Midbrain (tissue), 1 donor: ENCODE measurements at regions not wholly inside any gene's neighbourhood (a gene's known extent, or its start where the extent isn't known, plus 50 kb on each side); places are given as distances from the start of the nearest gene placed in this dataset.
"Not testable (repeated sequence)": the region's sequence is repeated elsewhere in the genome, so short reads cannot be mapped to it uniquely, and the experiment has no call there.

Experiments
- DNase-seq: peaks from one replicate; lab custom pipeline; 2025; lab: John Stamatoyannopoulos, UW

DNA sequence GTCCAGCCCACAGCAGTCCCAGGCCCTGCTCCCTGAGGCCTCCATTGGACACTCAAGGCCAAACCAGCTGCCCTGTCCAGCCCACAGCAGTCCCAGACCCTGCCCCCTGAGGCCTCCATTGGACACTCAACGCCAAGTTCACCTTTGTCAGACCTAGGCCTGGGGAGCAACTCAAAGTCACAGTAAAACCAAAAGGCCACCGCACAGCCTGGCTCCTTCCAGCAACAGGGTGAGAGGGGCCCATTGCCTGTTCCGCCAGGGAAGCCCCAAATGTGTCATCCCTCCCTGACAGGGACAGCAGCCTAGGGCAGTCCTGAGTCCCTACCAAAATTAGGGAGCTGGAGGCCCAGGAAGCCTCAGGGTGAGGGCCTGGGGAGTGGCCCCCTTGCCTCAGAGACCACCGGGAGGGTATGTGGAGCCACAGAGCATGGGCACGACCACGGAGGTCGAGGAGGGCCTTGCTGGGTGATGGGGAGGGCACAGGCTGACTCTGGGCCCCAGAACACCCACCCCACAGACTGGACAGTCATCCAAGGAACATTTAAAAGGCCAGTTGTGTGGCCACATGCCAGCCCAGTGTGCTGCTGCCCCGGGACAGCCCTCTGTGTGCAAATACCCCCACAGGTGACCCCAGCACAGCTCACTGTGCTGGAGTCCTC, 66.5 kb upstream of the PPP2R2D start:
- no peak for DNase-seq

GRCh38 chr10:131838966-131839742, 61.7 kb upstream of the PPP2R2D start:
- no peak for DNase-seq

- DNase-seq: not testable (repeated sequence)
Observed at GRCh38 chr10:131839880-131840787, 60.7 kb upstream of the PPP2R2D start.

GRCh38 chr10:131840788-131841118, 60.1 kb upstream of the PPP2R2D start:
- no peak for DNase-seq

DNA sequence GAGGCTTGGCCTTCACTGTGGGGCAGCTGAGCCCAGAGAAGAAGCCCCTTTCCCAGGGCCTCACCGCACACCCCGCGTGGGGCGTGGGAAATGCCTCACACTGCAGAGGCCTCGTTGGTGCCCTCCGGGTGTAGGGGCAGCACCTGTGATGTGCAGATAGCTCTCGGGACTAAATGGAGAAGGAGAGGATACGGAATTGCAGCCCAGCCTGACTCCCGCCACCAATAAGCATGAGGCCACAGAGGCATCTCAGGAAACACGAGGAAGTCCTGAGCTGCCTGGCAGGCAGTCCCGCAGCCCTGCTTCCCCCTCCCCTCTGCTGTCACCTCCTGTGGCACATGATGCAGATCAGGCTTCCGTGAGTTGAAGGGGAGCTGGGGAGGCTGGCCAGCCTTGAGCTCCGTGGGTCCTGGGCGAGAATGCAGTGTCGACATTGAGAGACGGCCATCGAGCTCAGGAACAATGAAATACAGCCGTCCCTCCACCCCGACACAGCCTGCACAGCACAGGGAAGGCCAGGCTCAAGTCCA, 59.6 kb upstream of the PPP2R2D start:
- DNase-seq: no peak

- no peak for DNase-seq
Observed at GRCh38 chr10:131841661-131842139, 59.1 kb upstream of the PPP2R2D start.

DNA sequence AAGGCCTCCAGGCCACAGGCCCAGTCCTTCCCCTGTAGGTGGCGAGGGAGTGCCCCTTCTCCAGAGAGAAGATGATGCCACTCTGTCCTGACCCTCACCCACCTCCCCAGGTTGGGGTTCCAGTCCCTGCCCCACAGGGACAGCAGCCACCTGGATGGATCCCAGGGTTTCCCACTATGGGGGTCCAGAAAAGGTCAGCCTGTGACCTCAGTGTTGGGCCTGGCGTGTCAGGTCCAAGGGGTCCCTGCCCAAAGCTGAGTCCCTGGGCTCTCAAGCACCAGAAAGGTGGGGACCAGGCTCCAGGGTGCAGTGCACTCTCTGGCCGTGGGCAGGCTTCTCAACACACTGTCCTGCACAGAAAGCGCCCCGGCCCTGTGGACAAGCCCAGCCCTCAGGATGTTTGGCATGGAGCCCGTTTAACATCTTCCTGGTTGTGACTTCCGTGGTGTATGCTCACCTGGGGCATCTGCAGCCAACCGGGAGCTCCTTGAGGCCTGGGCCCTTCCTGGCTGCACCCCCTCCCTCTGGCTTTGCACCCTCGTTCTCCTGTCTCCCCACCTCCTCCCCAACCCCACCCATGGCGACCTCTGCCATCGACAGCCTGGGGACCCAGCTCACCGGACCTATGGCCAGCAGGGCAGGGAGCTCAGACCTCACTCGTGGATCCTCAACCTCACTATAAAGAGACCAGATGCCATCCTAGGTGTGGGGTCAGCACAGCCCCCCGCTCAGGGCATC, 58.3 kb upstream of the PPP2R2D start:
- no peak for DNase-seq

GRCh38 chr10:131843089-131843595, 57.7 kb upstream of the PPP2R2D start:
- DNase-seq: no peak

GRCh38 chr10:131843881-131844284, 56.9 kb upstream of the PPP2R2D start:
- no peak for DNase-seq

GRCh38 chr10:131844529-131845084, 56.2 kb upstream of the PPP2R2D start:
- no peak for DNase-seq

- DNase-seq: no peak
Observed at GRCh38 chr10:131845505-131846239, 55.1 kb upstream of the PPP2R2D start.

- DNase-seq: no peak
Observed at GRCh38 chr10:131846240-131847101, 54.3 kb upstream of the PPP2R2D start.

DNA sequence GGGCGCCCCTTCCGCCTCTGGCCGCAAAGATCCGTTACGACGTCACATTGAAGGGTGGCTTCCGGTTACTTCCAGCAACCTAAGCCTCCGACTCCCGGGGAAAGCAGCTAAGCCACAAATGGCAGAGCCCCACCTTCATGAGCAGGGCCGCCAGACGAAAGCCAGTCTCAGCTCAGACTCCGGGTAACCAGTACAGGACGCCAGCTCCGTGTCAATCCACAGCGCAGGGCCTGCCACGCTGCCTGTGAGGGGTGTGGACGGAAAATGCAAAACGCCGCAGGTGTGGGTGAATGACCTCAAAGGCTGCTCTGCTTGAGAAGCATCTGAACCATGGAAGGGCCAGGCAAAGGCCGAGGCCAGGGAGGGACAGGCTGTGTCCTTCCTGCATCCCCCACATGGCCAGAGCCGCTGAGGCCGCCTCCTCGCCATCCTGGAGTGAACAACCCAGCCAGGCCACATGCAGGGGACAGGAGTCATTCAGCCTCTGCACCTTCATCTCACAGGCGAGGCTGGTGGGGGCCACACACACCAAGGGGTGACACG, 53.5 kb upstream of the PPP2R2D start:
- no peak for DNase-seq

DNA sequence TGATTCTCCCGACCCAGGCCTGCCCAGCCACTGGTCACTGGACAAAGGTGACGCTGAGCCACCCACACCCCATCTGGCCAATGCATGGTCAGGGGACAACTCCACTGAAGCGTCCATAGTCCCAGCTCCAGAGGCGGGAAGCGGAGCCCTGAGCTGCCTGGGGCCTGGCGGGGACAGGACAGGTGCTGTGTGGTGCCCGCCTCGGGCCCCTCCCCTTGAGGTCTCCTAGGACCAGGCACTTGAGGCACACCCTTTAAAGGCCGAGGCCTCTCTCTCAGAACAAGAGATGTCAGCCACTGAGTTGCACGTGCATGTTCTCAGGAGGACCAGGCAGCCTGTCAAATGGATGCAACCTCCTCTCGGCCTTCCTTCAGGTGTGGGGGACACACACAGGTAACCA, 52.5 kb upstream of the PPP2R2D start:
- DNase-seq: no peak

- DNase-seq: no peak
Observed at GRCh38 chr10:131848741-131849590, 51.8 kb upstream of the PPP2R2D start.

GRCh38 chr10:131849591-131850382, 51.0 kb upstream of the PPP2R2D start:
- no peak for DNase-seq

DNA sequence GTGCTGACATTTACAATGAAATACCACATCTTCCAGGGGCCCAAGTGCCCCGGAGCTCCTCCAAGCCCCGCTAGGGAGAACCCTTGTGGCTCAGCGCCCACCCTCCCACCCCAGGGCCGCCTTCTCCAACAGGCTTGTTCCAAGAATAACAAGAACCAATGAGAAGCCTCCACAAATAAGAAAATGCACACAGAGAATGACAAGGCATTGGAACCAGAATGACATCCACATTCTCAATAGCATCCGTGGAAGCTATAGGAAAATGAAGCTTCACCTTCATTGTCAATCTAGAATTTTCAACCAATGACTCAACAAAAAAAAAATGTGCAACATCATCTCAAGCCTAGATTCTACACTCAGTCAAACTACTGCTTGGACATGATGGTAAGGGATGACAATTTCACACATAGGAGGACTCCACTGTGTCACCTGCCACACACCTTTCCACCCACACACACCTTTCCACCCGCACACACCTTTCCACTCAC, 50.4 kb upstream of the PPP2R2D start:
- no peak for DNase-seq
